ENCODE measurements at regions not wholly inside any gene's neighbourhood (a gene's known extent, or its start where the extent isn't known, plus 50 kb on each side); places are given as distances from the start of the nearest gene placed in this dataset.

DNA sequence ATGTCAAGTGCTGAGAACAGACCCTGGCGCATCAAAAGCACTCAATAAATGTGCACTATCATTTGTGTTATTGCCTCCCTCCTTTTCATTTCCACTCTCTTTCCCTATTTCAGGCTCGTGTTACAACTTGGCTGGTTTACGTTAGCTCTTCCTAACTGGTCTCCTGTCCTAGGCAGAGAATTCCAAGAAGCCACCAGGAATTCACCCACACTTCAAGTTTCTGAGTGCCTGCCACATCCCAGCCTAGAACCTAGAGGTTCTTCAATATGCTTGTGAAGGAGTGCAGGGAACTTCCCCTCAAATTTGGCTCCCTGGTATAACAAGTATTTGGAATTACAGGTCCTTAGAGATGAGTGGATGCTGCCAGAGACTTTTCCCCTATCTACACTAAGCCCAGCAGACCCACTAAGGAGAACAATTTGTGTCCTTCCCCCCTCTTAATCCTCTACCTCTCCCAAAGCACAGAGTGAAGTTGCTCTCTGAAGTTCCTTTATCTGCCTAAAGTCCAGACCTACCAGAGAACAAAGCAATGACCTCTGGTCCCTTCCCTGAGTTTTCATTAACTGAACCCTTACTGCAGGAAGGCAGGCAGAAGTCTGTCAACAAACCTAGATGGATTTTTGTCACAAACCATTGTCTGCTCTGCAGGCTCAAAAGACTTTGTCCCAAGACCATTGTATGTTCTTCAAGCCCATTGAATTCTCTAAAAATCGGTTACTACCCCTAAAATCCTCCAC is 201.6 kb upstream of the JARID2 start:
- Histone ChIP-seq H4K8ac (ENCODE audit: low read length) (no peak overlapping the region), H2AK5ac (ENCODE audit: low read length, severe bottlenecking) (no peak overlapping the region), H3K4me3 (ENCODE audit: insufficient read depth in 1 of 2, low read depth in 1 of 2, low read length in 2 of 2) (no peak overlapping the region), H3K23ac (ENCODE audit: low read length in 2 of 2) (no peak overlapping the region), H3K79me1 (replicated peaks; ENCODE audit: low read length, poor library complexity, severe bottlenecking) (no peaks in the 10 kb centered on the region), H2BK120ac (ENCODE audit: low read depth, low read length) (no peak overlapping the region), H2AFZ (ENCODE audit: low read depth, low read length) (no peak overlapping the region), H3K18ac (ENCODE audit: low read depth in 1 of 2, low read length in 2 of 2) (no peak overlapping the region), H2BK12ac (ENCODE audit: low read length in 2 of 2) (no peak overlapping the region), H2BK5ac (ENCODE audit: low read depth, low read length, poor library complexity, severe bottlenecking) (no peak overlapping the region), H3K9me3 (ENCODE audit: control insufficient read depth, low read length) (no peaks in the 10 kb centered on the region), H3K14ac (ENCODE audit: low read length in 2 of 2) (no peak overlapping the region), H4K91ac (ENCODE audit: low read length) (no peak overlapping the region), H3K4me2 (ENCODE audit: low read length, poor library complexity, severe bottlenecking) (no peak overlapping the region), H3K4ac (ENCODE audit: low read depth in 1 of 2, low read length in 2 of 2) (no peak overlapping the region), H3K9ac (ENCODE audit: low read length) (no peak overlapping the region), H2BK15ac (ENCODE audit: low read depth, poor library complexity, severe bottlenecking) (no peak overlapping the region), H3K27me3 (ENCODE audit: control insufficient read depth in 1 of 2, insufficient read depth in 1 of 2, low read length in 2 of 2) (peaks cover 0 to 5% of the 10 kb centered on the region in 2 experiments), H3K27ac (ENCODE audit: low read length, poor library complexity, severe bottlenecking) (no peak overlapping the region), H3K4me1 (ENCODE audit: control insufficient read depth, insufficient read depth, low read depth, low read length) (no peaks in the 10 kb centered on the region), H3K36me3 (ENCODE audit: control insufficient read depth in 1 of 2, insufficient read depth in 2 of 2, low read depth in 1 of 2, low read length in 2 of 2) (no peaks in the 10 kb centered on the region)
- no peak for DNase-seq
- WGBS: 71% methylated on average over 4 of the region's 4 CpGs

DNA sequence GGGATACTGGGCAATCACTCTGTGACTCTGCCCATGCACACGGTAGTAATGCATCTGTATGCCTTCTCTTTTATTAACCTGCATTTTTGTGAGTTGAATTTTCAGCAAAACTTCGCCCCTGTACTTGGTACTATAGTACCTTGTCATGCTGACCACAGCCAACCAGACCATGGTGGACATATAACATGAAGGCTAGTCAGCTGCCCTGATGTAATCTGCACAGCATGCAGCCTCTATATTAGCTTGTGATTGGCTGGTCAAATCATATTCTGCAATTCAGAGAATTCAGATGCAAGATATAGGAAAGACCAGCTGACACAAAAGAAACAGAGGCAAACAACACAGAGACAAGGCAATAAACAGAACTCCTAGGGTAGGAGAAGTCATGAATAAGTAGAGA is 200.9 kb upstream of the JARID2 start:
- Histone ChIP-seq H3K18ac (ENCODE audit: low read depth in 1 of 2, low read length in 2 of 2) (no peak overlapping the region), H3K36me3 (ENCODE audit: control insufficient read depth in 1 of 2, insufficient read depth in 2 of 2, low read depth in 1 of 2, low read length in 2 of 2) (no peaks in the 10 kb centered on the region), H2BK12ac (ENCODE audit: low read length in 2 of 2) (no peak overlapping the region), H3K4ac (ENCODE audit: low read depth in 1 of 2, low read length in 2 of 2) (no peak overlapping the region), H3K9me3 (ENCODE audit: control insufficient read depth, low read length) (no peaks in the 10 kb centered on the region), H3K4me2 (ENCODE audit: low read length, poor library complexity, severe bottlenecking) (no peak overlapping the region), H2BK5ac (ENCODE audit: low read depth, low read length, poor library complexity, severe bottlenecking) (no peak overlapping the region), H3K14ac (ENCODE audit: low read length in 2 of 2) (no peak overlapping the region), H3K9ac (ENCODE audit: low read length) (no peak overlapping the region), H2BK15ac (ENCODE audit: low read depth, poor library complexity, severe bottlenecking) (no peak overlapping the region), H4K91ac (ENCODE audit: low read length) (no peak overlapping the region), H3K79me1 (replicated peaks; ENCODE audit: low read length, poor library complexity, severe bottlenecking) (no peaks in the 10 kb centered on the region), H4K8ac (ENCODE audit: low read length) (no peak overlapping the region), H3K23ac (ENCODE audit: low read length in 2 of 2) (no peak overlapping the region), H2AFZ (ENCODE audit: low read depth, low read length) (no peak overlapping the region), H2BK120ac (ENCODE audit: low read depth, low read length) (no peak overlapping the region), H3K27me3 (ENCODE audit: control insufficient read depth in 1 of 2, insufficient read depth in 1 of 2, low read length in 2 of 2) (peaks cover 0 to 5% of the 10 kb centered on the region in 2 experiments), H3K4me3 (ENCODE audit: insufficient read depth in 1 of 2, low read depth in 1 of 2, low read length in 2 of 2) (no peak overlapping the region), H3K27ac (ENCODE audit: low read length, poor library complexity, severe bottlenecking) (no peak overlapping the region), H2AK5ac (ENCODE audit: low read length, severe bottlenecking) (no peak overlapping the region), H3K4me1 (ENCODE audit: control insufficient read depth, insufficient read depth, low read depth, low read length) (no peaks in the 10 kb centered on the region)
- WGBS: 95% methylated on average over 2 of the region's 2 CpGs
- DNase-seq: no peak

DNA sequence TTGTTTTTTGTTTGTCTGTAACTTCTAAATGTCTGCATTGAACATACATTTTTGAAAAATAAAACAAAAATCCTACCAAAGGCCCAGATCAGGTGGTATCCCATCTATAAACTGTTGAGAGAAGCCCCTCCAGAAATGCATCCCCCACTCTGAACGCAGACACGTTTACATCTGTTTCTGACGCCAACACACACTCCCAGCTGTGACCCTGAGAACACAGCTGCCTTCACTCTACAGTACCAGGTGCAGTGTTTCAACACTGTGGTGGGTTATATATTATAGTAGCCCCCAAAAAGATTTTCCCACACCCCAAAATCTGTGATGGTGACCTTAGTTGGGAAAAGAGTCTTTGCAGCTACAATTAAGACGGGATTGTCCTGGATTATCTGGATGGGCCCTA is 199.1 kb upstream of the JARID2 start:
- no peak overlapping the region for H3K14ac ChIP-seq (ENCODE audit: low read length in 2 of 2)
- H3K9ac ChIP-seq (ENCODE audit: low read length): no peak overlapping the region
- no peak for DNase-seq
- no peaks in the 10 kb centered on the region for H3K36me3 ChIP-seq (ENCODE audit: control insufficient read depth in 1 of 2, insufficient read depth in 2 of 2, low read depth in 1 of 2, low read length in 2 of 2)
- no peaks in the 10 kb centered on the region for H3K9me3 ChIP-seq (ENCODE audit: control insufficient read depth, low read length)
- H3K79me1 ChIP-seq (replicated peaks; ENCODE audit: low read length, poor library complexity, severe bottlenecking): no peaks in the 10 kb centered on the region
- H3K4ac ChIP-seq (ENCODE audit: low read depth in 1 of 2, low read length in 2 of 2): no peak overlapping the region
- H2BK120ac ChIP-seq (ENCODE audit: low read depth, low read length): no peak overlapping the region
- no peak overlapping the region for H4K91ac ChIP-seq (ENCODE audit: low read length)
- no peak overlapping the region for H3K23ac ChIP-seq (ENCODE audit: low read length in 2 of 2)
- no peak overlapping the region for H2BK5ac ChIP-seq (ENCODE audit: low read depth, low read length, poor library complexity, severe bottlenecking)
- H3K27ac ChIP-seq (ENCODE audit: low read length, poor library complexity, severe bottlenecking): no peak overlapping the region
- H2AFZ ChIP-seq (ENCODE audit: low read depth, low read length): no peak overlapping the region
- H2AK5ac ChIP-seq (ENCODE audit: low read length, severe bottlenecking): no peak overlapping the region
- 83% methylated on average over 3 of the region's 4 CpGs for WGBS
- peaks cover 0 to 5% of the 10 kb centered on the region in 2 experiments for H3K27me3 ChIP-seq (ENCODE audit: control insufficient read depth in 1 of 2, insufficient read depth in 1 of 2, low read length in 2 of 2)
- no peak overlapping the region for H3K4me3 ChIP-seq (ENCODE audit: insufficient read depth in 1 of 2, low read depth in 1 of 2, low read length in 2 of 2)
- H3K4me2 ChIP-seq (ENCODE audit: low read length, poor library complexity, severe bottlenecking): no peak overlapping the region
- H2BK12ac ChIP-seq (ENCODE audit: low read length in 2 of 2): no peak overlapping the region
- H2BK15ac ChIP-seq (ENCODE audit: low read depth, poor library complexity, severe bottlenecking): no peak overlapping the region
- H4K8ac ChIP-seq (ENCODE audit: low read length): no peak overlapping the region
- H3K4me1 ChIP-seq (ENCODE audit: control insufficient read depth, insufficient read depth, low read depth, low read length): no peaks in the 10 kb centered on the region
- H3K18ac ChIP-seq (ENCODE audit: low read depth in 1 of 2, low read length in 2 of 2): no peak overlapping the region

DNA sequence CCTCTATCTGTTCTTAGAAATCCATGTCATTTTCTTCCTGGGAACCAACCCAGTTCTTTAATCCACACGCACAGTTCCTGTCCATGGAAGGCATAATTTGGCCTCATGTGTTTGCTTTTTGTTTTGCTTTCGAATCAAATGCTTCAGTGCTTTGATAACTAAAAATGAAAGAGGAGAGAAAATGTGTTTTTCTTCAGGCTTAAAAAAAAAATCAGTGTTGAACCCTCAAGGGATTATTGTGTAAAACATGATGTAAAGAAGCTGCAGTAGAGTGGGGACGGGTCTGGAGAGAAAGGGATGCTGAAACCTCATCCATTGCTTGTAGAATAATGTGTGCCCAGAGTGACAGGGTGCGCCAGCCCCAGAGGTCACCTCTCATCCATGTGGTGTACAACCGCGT is 197.5 kb upstream of the JARID2 start:
- no peak overlapping the region for H3K4me2 ChIP-seq (ENCODE audit: low read length, poor library complexity, severe bottlenecking)
- no peak overlapping the region for H2AFZ ChIP-seq (ENCODE audit: low read depth, low read length)
- H3K36me3 ChIP-seq (ENCODE audit: control insufficient read depth in 1 of 2, insufficient read depth in 2 of 2, low read depth in 1 of 2, low read length in 2 of 2): no peaks in the 10 kb centered on the region
- no peak overlapping the region for H3K4ac ChIP-seq (ENCODE audit: low read depth in 1 of 2, low read length in 2 of 2)
- no peak overlapping the region for H2BK120ac ChIP-seq (ENCODE audit: low read depth, low read length)
- no peak overlapping the region for H3K9ac ChIP-seq (ENCODE audit: low read length)
- H3K27ac ChIP-seq (ENCODE audit: low read length, poor library complexity, severe bottlenecking): no peak overlapping the region
- H3K14ac ChIP-seq (ENCODE audit: low read length in 2 of 2): no peak overlapping the region
- no peak overlapping the region for H2BK5ac ChIP-seq (ENCODE audit: low read depth, low read length, poor library complexity, severe bottlenecking)
- H3K23ac ChIP-seq (ENCODE audit: low read length in 2 of 2): no peak overlapping the region
- H3K79me1 ChIP-seq (replicated peaks; ENCODE audit: low read length, poor library complexity, severe bottlenecking): no peaks in the 10 kb centered on the region
- no peak overlapping the region for H3K18ac ChIP-seq (ENCODE audit: low read depth in 1 of 2, low read length in 2 of 2)
- no peak overlapping the region for H2AK5ac ChIP-seq (ENCODE audit: low read length, severe bottlenecking)
- peaks cover 0 to 5% of the 10 kb centered on the region in 2 experiments for H3K27me3 ChIP-seq (ENCODE audit: control insufficient read depth in 1 of 2, insufficient read depth in 1 of 2, low read length in 2 of 2)
- H2BK15ac ChIP-seq (ENCODE audit: low read depth, poor library complexity, severe bottlenecking): no peak overlapping the region
- WGBS: 97% methylated on average over 6 of the region's 6 CpGs
- no peak overlapping the region for H2BK12ac ChIP-seq (ENCODE audit: low read length in 2 of 2)
- H3K9me3 ChIP-seq (ENCODE audit: control insufficient read depth, low read length): no peaks in the 10 kb centered on the region
- no peak for DNase-seq
- no peak overlapping the region for H4K8ac ChIP-seq (ENCODE audit: low read length)
- H3K4me1 ChIP-seq (ENCODE audit: control insufficient read depth, insufficient read depth, low read depth, low read length): no peaks in the 10 kb centered on the region
- no peak overlapping the region for H4K91ac ChIP-seq (ENCODE audit: low read length)
- H3K4me3 ChIP-seq (ENCODE audit: insufficient read depth in 1 of 2, low read depth in 1 of 2, low read length in 2 of 2): no peak overlapping the region

Measured in mesenchymal stem cell (in vitro differentiated cells and primary cell).